ENCODE measurements at regions not wholly inside any gene's neighbourhood (a gene's known extent, or its start where the extent isn't known, plus 50 kb on each side); places are given as distances from the start of the nearest gene placed in this dataset.
A peak's percentile ranks its signal among the peaks of the same experiment; 100 is the strongest.
"Not testable (repeated sequence)": the region's sequence is repeated elsewhere in the genome, so short reads cannot be mapped to it uniquely, and the experiment has no call there.

DNA sequence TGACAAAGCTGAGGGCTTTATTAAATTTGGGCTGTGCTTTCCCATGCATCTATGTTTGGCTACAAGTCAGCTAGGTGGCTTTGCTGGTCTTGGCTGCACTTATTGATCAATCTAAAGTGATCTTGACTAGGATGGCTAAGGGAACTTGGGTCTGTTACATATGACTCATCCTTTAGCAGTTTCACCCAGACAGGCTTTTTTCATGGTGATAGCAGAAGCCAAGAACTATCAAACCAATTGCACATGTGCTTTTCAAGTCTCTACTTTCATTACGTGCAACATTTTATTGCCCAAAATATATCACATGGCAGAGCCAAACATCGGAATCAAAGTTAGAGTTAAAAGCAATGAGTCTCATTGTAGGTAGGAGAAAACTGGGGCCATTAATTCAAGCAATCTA is 626.3 kb downstream of the TENT5A start:
- DNase-seq (ENCODE audit: low spot score) = no peak

DNA sequence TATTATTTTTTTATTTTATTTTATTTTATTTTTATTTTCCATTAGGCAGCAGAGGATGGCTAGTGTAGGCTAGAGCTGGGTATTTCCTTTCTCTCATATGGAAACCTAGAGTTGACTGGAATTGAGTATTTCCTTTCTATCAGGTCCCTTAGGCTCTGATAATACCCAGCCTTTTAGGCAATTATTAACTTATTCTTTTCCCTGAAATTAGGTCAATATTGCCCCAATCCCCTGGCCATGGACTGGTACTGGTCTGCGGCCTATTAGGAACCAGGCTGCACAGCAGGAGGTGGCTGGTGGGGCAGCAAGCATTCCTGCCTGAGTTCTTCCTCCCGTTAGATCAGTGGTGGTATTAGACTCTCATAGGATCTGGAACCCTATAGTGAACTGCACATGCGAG is 632.2 kb downstream of the TENT5A start:
- no peak for DNase-seq (ENCODE audit: low spot score)

DNA sequence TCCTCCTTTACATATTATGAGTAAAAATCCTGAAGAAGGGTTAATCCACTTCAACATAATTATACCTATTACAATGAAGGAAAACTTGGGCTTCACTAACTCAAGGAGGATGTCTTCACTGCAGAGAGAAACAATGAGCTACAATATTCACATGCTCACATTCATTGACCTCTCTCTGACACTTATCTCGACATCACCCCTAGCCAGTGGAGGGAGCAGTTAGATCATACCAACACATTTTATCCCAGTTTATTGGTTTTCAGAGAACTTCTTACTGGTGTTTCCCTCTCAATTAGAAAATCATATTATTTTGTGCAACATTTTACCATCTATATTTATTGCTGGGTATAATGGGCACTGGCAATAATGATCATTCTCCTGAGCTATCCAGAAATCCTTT is 646.5 kb downstream of the TENT5A start:
- DNase-seq (ENCODE audit: low spot score) = peak; percentile 10

- DNase-seq (ENCODE audit: low spot score) = no peak
These were observed 654.2 kb downstream of the TENT5A start for GRCh38 chr6:81098109-81098814.

DNA sequence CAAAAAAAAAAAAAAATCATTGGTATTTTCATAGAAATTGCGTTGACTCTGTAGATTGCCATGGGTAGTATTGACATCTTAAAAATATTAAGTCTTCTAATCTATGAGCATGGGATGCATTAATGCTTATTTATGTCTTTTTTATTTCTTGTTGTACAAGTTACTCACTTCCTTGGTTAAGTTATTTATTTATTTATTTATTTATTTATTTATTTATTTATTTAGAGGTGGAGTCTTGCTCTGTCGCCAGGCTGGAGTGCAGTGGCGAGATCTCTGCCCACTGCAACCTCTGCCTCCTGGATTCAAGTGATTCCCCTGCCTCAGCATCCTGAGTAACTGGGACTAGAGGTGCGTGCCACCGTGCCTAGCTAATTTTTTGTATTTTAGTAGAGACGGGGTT is 656.0 kb downstream of the TENT5A start:
- not testable (repeated sequence) for DNase-seq (ENCODE audit: low spot score)

DNA sequence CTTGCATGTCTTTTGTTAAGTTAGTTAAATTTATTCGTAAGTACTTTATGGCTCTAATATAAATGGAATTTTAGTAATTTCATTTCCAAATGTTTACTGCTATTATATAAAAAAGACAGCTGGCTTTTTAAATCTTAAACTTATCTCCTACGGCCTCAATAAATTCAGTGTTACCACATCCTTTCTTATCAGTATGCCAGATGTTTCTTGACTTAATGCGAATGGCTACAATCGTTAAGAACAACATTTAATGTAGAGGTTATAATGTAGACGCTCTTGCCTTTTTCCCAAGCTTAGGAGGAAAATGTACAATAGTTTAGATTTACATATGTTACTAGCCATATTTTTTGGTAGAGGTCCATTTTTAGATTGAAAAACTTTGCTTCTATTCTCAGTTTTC is 659.4 kb downstream of the TENT5A start:
- DNase-seq (ENCODE audit: low spot score) = no peak

- DNase-seq (ENCODE audit: low spot score) = no peak
These were observed 664.3 kb downstream of the TENT5A start for GRCh38 chr6:81088145-81088544.

- no peak for DNase-seq (ENCODE audit: low spot score)
These were observed 665.5 kb downstream of the TENT5A start for GRCh38 chr6:81086991-81087390.

GRCh38 chr6:81085431-81085790 is 667.1 kb downstream of the TENT5A start:
- no peak for DNase-seq (ENCODE audit: low spot score)

- DNase-seq (ENCODE audit: low spot score) = no peak
These were observed 667.6 kb downstream of the TENT5A start for GRCh38 chr6:81084776-81085430.

DNA sequence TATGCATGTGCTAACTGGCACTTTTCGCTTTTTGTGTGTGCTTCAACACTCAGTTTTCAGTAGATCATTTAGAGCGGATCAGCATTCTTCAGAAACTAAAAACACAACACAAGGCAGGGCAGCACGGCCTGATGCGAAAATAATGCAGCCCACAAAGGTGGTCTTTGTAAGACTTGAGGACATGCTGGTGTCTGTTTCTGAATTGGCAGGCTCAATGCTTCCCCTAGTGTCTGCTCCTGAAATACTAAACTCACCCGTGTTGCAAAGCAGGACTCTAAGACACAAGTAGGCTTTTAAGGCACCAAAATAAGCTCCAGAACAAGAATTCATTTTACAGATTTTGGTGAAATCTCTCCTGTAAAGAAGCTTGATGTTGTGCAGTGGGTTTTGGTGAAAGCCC is 676.5 kb downstream of the TENT5A start:
- DNase-seq (ENCODE audit: low spot score) = peak; percentile 35

- no peak for DNase-seq (ENCODE audit: low spot score)
These were observed 679.2 kb downstream of the TENT5A start for GRCh38 chr6:81073318-81073717.

- no peak for DNase-seq (ENCODE audit: low spot score)
These were observed 681.4 kb downstream of the TENT5A start for GRCh38 chr6:81071121-81071520.

- DNase-seq (ENCODE audit: low spot score) = no peak
These were observed 685.4 kb downstream of the TENT5A start for GRCh38 chr6:81067057-81067456.

GRCh38 chr6:81063891-81064290 is 688.6 kb downstream of the TENT5A start:
- no peak for DNase-seq (ENCODE audit: low spot score)

GRCh38 chr6:81054036-81054435 is 698.4 kb downstream of the TENT5A start:
- DNase-seq (ENCODE audit: low spot score) = no peak

DNA sequence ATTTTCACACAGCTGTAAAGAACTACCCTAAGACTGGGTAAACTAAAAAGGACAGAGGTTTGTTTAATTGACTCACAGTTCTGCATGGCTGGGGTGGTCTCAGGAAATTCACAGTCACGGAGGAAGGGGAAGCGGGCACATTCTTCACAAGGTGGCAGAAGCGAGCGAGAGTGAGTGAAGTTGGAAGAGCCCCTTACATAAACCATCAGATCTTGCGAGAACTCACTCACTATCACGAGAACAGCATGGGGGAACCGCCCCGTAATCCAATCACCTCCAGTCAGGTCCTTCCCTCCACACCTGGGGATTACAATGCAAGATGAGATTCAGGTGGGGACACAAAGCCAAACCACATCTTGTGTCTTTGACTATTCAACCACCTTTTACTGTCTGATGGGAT is 700.5 kb downstream of the TENT5A start:
- no peak for DNase-seq (ENCODE audit: low spot score)

DNA sequence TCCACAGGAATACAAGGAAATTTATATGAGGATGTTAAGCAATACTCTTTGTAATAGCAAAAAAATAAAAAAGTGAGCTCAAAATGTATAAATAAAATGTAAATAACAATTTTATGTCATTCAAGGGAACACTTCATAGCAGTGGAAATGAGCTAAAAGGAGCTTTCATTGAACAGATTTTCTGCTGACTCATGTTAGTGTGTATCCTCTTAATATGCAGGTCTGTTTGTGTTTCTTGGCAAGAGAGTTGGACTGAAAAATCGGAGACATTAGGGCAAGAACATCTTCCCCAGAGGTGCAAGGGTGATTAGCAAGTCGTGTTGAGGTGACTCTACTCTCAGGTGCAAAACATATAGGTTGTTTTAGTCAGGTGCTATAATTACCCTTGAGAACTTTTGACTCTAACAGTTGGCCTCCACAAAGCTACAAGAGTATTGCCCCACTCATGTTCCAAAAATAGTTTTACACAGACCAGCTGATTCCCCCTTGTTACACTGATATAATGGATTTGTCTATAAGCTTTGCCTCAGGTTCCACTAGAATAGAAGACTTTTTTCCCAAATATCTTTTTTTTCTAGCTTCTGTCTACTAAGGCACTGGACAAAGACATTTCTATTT is 702.9 kb downstream of the TENT5A start:
- DNase-seq (ENCODE audit: low spot score) = no peak

- DNase-seq (ENCODE audit: low spot score) = no peak
These were observed 721.1 kb downstream of the TENT5A start for GRCh38 chr6:81031416-81031815.

DNA sequence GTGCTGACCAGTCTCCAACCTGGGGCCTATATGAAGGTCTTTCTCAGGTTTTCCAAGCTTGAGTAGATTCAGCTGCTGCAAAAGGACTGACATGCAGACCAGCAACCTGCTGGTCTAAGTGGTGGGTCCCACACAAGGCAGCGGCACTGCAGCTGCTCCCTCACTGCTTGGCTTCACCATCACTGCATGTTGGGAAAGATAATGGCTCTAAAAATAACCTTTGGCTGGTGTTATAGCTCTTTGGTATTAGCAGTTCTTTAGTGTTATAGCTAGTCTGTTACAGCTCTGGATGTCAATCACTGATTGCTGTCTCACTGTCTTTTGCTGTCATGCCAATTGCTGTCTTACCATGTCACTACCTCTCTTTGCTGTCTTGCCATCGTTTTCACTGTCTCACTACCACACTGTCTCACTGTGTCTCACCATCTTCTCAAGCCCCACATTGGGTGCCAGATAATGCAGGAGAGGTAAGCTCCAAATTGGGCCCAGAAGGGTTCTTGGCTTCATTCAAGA is 726.4 kb downstream of the TENT5A start:
- DNase-seq (ENCODE audit: low spot score) = no peak

DNA sequence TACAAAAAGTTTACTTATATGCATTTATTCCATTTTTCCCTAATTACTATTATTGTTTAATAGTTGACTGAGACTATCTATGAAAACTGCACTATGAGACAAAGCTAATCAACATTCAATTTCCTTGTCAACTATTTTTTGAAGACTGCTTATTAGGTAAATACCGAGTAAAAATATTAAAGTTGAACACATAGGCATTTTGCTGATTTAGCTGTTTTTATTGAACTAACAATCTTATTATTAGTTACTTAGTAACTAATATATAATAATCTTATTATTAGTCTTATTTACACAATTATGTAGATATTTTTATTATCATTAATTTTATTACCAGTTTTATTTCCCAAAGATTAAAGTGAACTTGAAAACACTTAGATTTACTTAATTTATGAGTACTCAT is 728.8 kb downstream of the TENT5A start:
- DNase-seq (ENCODE audit: low spot score) = no peak

DNA sequence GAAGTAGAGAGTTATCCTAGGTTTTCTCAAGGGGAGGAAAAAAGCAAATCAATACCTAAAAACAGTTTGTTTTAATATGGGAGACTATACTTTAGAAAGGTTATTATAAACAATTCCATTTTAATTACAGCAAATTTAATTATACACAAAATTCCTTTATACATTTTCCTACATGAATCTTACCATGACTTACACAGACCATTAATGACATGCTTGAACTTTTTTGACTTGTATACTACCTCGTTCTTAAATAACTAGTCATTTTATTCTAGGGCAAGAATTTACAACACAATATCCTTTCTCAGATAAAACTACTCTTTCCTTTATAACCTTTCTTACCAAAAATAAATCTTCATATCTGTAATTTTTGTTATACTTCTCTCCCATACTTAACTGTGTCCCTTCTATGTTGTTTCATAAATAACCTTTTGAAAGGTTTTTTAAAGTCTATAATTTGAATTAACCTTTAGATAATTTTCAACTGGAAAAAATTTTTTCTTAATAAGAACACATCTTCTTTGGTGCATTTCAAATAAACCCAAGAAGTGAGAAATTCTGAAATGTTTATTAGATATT is 729.4 kb downstream of the TENT5A start:
- peak; percentile 48 for DNase-seq (ENCODE audit: low spot score)

DNA sequence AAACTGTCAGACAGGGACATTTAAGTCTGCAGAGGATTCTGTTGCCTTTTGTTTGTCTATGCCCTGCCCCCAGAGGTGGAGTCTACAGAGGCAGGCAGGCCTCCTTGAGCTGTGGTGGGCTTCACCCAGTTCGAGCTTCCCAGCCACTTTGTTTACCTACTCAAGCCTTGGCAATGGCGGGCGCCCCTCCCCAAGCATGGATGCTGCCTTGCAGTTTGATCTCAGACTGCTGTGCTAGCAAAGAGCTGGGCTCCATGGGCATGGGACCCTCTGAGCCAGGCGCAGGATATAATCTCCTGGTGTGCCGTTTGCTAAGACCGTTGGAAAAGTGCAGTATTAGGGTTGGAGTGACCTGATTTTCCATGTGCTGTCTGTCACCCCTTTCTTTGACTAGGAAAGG is 734.9 kb downstream of the TENT5A start:
- not testable (repeated sequence) for DNase-seq (ENCODE audit: low spot score)
